GDM1 (cell line): ENCODE measurements at regions not wholly inside any gene's neighbourhood (a gene's known extent, or its start where the extent isn't known, plus 50 kb on each side); places are given as distances from the start of the nearest gene placed in this dataset.
A peak's percentile ranks its signal among the peaks of the same experiment; 100 is the strongest.

Source experiments
- DNase-seq: peaks from one replicate; lab custom pipeline; 2025; lab: John Stamatoyannopoulos, UW

GRCh38 chr1:244265507-244265906, 186.2 kb downstream of the ADSS2 start:
- no peak for DNase-seq

- no peak for DNase-seq
These were observed 182.5 kb downstream of the ADSS2 start for GRCh38 chr1:244269169-244269568.

GRCh38 chr1:244271004-244271403, 180.7 kb downstream of the ADSS2 start:
- DNase-seq: no peak

GRCh38 chr1:244271691-244272308, 179.9 kb downstream of the ADSS2 start:
- no peak for DNase-seq

GRCh38 chr1:244272471-244273261, 179.0 kb downstream of the ADSS2 start:
- peak; percentile 60 for DNase-seq

GRCh38 chr1:244273262-244273844, 178.4 kb downstream of the ADSS2 start:
- no peak for DNase-seq

- DNase-seq: peak; percentile 41
These were observed 177.7 kb downstream of the ADSS2 start for GRCh38 chr1:244273845-244274619.

- DNase-seq: no peak
These were observed 175.1 kb downstream of the ADSS2 start for GRCh38 chr1:244276646-244277045.

- DNase-seq: no peak
These were observed 171.5 kb downstream of the ADSS2 start for GRCh38 chr1:244280201-244280600.

GRCh38 chr1:244280859-244281258, 170.8 kb downstream of the ADSS2 start:
- DNase-seq: no peak

- DNase-seq: no peak
These were observed 167.9 kb downstream of the ADSS2 start for GRCh38 chr1:244283772-244284171.

GRCh38 chr1:244284641-244285156, 167.0 kb downstream of the ADSS2 start:
- DNase-seq: no peak

- DNase-seq: no peak
These were observed 165.4 kb downstream of the ADSS2 start for GRCh38 chr1:244286341-244286740.

- DNase-seq: no peak
These were observed 164.0 kb downstream of the ADSS2 start for GRCh38 chr1:244287726-244288125.

- no peak for DNase-seq
These were observed 163.0 kb downstream of the ADSS2 start for GRCh38 chr1:244288663-244289062.

GRCh38 chr1:244289991-244290785, 161.5 kb downstream of the ADSS2 start:
- no peak for DNase-seq

- DNase-seq: no peak
These were observed 160.2 kb downstream of the ADSS2 start for GRCh38 chr1:244291236-244292201.

GRCh38 chr1:244294599-244295224, 157.0 kb downstream of the ADSS2 start:
- DNase-seq: no peak

- no peak for DNase-seq
These were observed 155.7 kb downstream of the ADSS2 start for GRCh38 chr1:244296003-244296402.

GRCh38 chr1:244296447-244296846, 155.3 kb downstream of the ADSS2 start:
- DNase-seq: no peak
